LoVo (cell line): ENCODE measurements at regions not wholly inside any gene's neighbourhood (a gene's known extent, or its start where the extent isn't known, plus 50 kb on each side); places are given as distances from the start of the nearest gene placed in this dataset.

Source experiments
- DNase-seq: peaks from one replicate; pipeline ENCODE4 v3.0.0-alpha.2; 2016; ENCODE audit warnings: low spot score

GRCh38 chr3:43207628-43208085, 78.7 kb upstream of the SNRK start:
- no peak for DNase-seq

DNA sequence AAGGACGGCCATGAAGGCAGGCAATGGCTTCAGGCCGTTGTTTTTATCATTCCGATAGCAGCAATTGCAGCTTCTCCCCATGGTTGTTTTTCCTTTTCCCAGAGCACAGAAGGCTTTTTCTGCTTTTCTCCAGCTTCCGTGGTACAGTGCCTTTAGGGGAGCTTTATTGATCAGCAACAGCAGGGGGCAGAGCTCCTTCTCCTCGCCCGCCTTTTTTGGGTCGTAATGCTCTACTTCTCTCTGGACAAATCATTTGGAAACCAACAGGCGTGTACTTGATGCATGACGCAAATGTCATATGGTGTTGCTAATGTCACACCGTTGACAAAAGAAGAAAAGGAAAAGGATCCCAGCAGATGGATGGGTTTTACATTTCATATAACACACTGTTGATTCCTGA, 79.7 kb upstream of the SNRK start:
- no peak for DNase-seq

- no peak for DNase-seq
Observed at GRCh38 chr3:43206105-43206504, 80.2 kb upstream of the SNRK start.

DNA sequence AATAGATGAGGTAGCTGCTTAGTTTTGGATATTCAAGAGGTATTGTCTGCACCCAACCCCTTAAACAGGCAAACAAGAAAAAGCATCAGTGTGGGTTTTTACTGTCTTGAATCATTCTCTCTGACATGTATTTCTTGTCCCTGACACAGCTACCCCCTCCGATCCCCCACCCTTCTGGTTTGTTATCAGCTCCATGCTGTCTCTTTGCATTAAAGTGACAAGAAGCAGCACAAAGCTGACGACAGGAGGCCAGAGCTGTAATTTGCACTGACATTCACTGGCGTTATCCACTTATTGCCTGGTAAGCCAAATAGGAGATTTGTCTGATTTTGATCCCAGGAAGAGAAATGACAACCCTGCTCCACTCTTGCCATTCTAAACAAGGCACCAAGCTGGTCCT, 83.3 kb upstream of the SNRK start:
- DNase-seq: no peak

DNA sequence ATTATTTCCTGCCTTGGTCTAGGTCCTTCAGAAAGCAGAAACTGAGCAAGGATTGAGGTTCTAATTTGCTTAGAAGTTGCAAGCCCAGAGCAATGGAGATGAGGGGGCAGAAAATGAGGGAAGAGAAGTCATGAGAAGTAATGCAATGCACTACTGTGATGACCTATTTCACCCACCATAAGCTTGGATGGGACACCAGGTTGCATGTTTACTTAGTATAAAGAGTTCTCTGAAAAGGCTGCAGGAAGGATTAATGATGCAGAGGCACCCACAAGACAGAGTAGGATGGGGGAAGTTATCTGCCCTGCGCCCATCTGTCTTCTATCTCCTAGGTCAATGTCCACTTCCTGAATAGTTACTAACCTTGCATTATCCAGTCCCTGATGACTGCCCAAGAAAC, 84.8 kb upstream of the SNRK start:
- no peak for DNase-seq

- no peak for DNase-seq
Observed at GRCh38 chr3:43199645-43200306, 86.6 kb upstream of the SNRK start.

GRCh38 chr3:43198791-43199644, 87.3 kb upstream of the SNRK start:
- no peak for DNase-seq

- no peak for DNase-seq
Observed at GRCh38 chr3:43198301-43198700, 88.0 kb upstream of the SNRK start.

DNA sequence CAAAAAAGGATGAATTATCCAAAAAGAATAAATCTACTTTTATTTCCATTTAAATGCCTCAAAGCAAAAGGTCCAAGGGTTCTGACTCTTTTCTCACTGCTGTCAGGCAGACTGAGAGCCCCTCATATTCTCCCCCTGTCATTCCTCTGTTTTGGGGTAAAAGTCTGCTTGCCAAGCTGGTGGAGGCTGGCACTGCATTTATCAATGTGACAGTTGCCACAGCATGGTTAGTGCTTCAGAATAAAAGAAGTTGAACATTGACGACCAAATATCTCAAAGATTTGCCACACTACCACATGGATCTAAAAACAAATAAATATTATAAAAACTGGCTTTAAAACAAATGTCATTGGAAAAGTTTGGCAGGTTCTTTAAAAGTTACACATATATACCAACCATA, 89.2 kb upstream of the SNRK start:
- DNase-seq: no peak

- DNase-seq: no peak
Observed at GRCh38 chr3:43196721-43197120, 89.6 kb upstream of the SNRK start.

- DNase-seq: no peak
Observed at GRCh38 chr3:43195115-43195498, 89.2 kb upstream of the POMGNT2 start.

GRCh38 chr3:43194490-43195114, 88.7 kb upstream of the POMGNT2 start:
- DNase-seq: no peak

DNA sequence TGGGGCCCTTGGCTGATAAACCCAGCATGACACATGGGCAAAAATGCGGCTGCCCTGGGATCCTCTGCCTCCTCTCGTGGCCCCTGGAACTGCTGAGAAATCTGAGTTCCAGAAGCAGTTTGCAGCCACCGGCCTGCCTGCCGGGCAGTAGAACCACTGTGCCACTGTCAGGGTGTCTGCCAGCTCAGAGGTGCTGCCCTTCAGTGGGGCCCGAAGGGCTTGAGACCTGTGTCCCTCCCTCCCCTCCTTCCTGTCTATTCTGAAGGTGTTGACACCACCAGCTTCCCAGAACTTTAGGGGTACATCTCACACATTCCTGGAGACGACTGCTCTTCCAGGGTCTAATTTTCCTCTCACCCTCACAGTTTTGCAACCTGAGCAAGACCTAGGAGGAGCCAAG, 88.2 kb upstream of the POMGNT2 start:
- DNase-seq: no peak

DNA sequence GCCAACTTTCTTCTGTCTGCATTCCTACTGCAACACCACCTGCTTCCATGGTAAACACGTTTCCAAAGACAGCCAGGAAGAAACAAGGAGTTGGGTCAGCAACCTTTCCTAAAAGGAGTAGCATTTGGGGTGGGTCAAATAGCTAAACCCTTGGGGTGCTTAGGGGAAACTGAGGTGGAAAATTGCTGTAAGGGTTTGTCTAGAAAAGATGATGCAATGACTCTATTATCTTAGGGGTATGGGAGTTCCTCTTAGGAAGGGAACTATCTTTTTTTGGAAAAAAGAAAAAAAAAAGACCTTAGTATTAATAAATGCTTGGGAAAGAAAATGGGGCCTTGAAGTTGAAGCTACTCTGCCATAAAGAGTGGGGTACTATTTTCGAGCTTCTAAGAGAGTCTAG, 86.1 kb upstream of the POMGNT2 start:
- no peak for DNase-seq

- DNase-seq: no peak
Observed at GRCh38 chr3:43191116-43191515, 85.2 kb upstream of the POMGNT2 start.

DNA sequence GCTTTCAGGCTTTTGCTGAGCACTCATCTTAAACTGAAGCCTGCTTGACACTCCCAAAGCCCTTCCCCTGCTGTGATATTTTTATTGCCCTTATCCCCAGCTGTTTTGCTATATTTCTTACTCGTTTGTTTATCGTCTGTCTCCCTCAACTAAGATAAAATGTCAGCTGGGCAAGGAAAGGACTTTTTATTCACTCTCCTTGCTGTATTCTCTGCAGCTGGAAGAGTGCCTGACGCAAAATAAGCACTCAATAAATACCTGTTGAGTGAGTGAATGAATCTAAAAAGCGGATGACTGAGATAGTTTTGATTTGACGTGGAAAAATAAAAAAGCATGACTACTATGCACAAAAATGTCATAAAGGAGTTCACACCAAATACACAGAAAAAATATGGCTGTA, 84.8 kb upstream of the POMGNT2 start:
- DNase-seq: peak; percentile 57

- no peak for DNase-seq
Observed at GRCh38 chr3:43187836-43188479, 82.1 kb upstream of the POMGNT2 start.

- DNase-seq: no peak
Observed at GRCh38 chr3:43185983-43186314, 80.1 kb upstream of the POMGNT2 start.

DNA sequence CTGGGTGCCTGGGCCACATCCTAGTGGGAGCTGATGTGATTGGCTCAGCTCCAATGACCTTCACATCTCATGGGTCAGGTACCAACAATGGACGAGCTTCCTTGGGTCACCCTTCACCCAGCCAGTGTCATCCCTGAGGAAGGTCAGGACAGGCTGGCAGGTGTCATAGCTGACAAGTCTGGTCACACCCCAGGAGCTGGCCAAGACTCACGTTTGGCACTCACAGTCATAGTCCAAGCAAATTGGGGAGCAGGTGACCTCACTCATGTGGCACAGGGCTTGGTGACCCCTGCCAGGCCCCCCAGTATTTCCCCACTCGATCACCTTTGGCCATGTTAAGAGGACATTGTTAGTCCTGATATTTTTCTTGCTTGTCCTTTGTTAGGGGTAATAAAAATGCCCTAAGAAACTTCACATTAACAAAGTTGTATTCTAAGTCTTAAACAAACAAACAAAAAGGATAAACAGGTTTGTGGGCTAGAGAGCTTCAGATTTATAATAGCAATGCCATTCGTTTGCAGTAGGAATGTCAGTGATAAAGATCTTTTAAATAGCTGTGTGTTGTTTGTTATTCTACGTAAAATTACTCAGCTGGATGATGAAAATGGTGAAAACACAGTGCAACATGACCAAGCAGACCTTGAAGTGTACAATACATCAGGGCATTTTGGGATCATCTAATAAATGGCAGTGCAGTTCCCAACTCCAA, 79.5 kb upstream of the POMGNT2 start:
- DNase-seq: peak; percentile 61

- DNase-seq: no peak
Observed at GRCh38 chr3:43183456-43183855, 77.6 kb upstream of the POMGNT2 start.

GRCh38 chr3:43181202-43181821, 75.4 kb upstream of the POMGNT2 start:
- DNase-seq: peak; percentile 62

- no peak for DNase-seq
Observed at GRCh38 chr3:43180694-43181093, 74.8 kb upstream of the POMGNT2 start.
